Dendritic cell treated with granulocyte-macrophage colony-stimulating factor and Interleukin-4, amounts not matched to agents 40 ng/mL and 50 ng/mL, for 4 days (primary cell): ENCODE measurements at regions not wholly inside any gene's neighbourhood (a gene's known extent, or its start where the extent isn't known, plus 50 kb on each side); places are given as distances from the start of the nearest gene placed in this dataset.
A peak's percentile ranks its signal among the peaks of the same experiment; 100 is the strongest.
"Not testable (repeated sequence)": the region's sequence is repeated elsewhere in the genome, so short reads cannot be mapped to it uniquely, and the experiment has no call there.

Experiments
- H3K27ac Mint-ChIP-seq: one replicate; pipeline ENCODE4 v1.8.0; 2022; ENCODE audit warnings: mild to moderate bottlenecking, mixed read lengths
- H3K27me3 Mint-ChIP-seq: one replicate; pipeline ENCODE4 v1.8.0; 2022; ENCODE audit warnings: mild to moderate bottlenecking, mixed read lengths
- H3K36me3 Mint-ChIP-seq: one replicate; pipeline ENCODE4 v1.8.0; 2022; ENCODE audit warnings: low read depth, mixed read lengths
- H3K4me1 Mint-ChIP-seq: one replicate; pipeline ENCODE4 v1.8.0; 2022; ENCODE audit warnings: low read depth, mixed read lengths
- H3K4me3 Mint-ChIP-seq: one replicate; pipeline ENCODE4 v1.8.0; 2022; ENCODE audit warnings: mild to moderate bottlenecking, moderate library complexity, mixed read lengths
- H3K9me3 Mint-ChIP-seq: one replicate; pipeline ENCODE4 v1.8.0; 2022; ENCODE audit warnings: mixed read lengths
- intact Hi-C: fragments of 100-400 bp; cut with micrococcal nuclease; formaldehyde crosslinking; loops from one replicate; pipeline ENCODE4 v1.15.0; 2022

GRCh38 chr1:116836099-116836498 is 73.6 kb upstream of the PTGFRN start:
- intact Hi-C loops: no loop called here
- Mint-ChIP-seq H3K27me3 (peaks cover 7% of the 10 kb centered on the region), H3K9me3 (peaks cover 19% of the 10 kb centered on the region), H3K27ac (no peak overlapping the region), H3K4me3 (no peak overlapping the region), H3K36me3 (no peaks in the 10 kb centered on the region), H3K4me1 (no peaks in the 10 kb centered on the region)

GRCh38 chr1:116841569-116842344 is 68.0 kb upstream of the PTGFRN start:
- H3K4me1 Mint-ChIP-seq: peaks cover 14% of the 10 kb centered on the region
- H3K4me3 Mint-ChIP-seq: no peak overlapping the region
- H3K27me3 Mint-ChIP-seq: no peaks in the 10 kb centered on the region
- peaks cover 16% of the 10 kb centered on the region for H3K9me3 Mint-ChIP-seq
- H3K27ac Mint-ChIP-seq: no peak overlapping the region
- H3K36me3 Mint-ChIP-seq: no peaks in the 10 kb centered on the region
- intact Hi-C loops: no loop called here

GRCh38 chr1:116842654-116843053 is 67.1 kb upstream of the PTGFRN start:
- no peaks in the 10 kb centered on the region for H3K36me3 Mint-ChIP-seq
- H3K27ac Mint-ChIP-seq: no peak overlapping the region
- no peak overlapping the region for H3K4me3 Mint-ChIP-seq
- H3K4me1 Mint-ChIP-seq: peaks cover 22% of the 10 kb centered on the region
- H3K9me3 Mint-ChIP-seq: peaks cover 7% of the 10 kb centered on the region
- intact Hi-C loops: no loop called here
- H3K27me3 Mint-ChIP-seq: no peaks in the 10 kb centered on the region

- no peak overlapping the region for H3K27ac Mint-ChIP-seq
- intact Hi-C loops: no loop called here
- H3K36me3 Mint-ChIP-seq: no peaks in the 10 kb centered on the region
- peaks cover under 1% of the 10 kb centered on the region for H3K27me3 Mint-ChIP-seq
- peaks cover 31% of the 10 kb centered on the region for H3K4me1 Mint-ChIP-seq
- H3K9me3 Mint-ChIP-seq: no peaks in the 10 kb centered on the region
- H3K4me3 Mint-ChIP-seq: no peak overlapping the region
Measured at GRCh38 chr1:116844775-116845174, 64.9 kb upstream of the PTGFRN start.

- Mint-ChIP-seq H3K4me1 (peaks cover 31% of the 10 kb centered on the region), H3K27me3 (peaks cover 2% of the 10 kb centered on the region), H3K27ac (peak overlapping the region; percentile 56), H3K4me3 (no peak overlapping the region), H3K9me3 (no peaks in the 10 kb centered on the region), H3K36me3 (no peaks in the 10 kb centered on the region)
- intact Hi-C loops: no loop called here
Measured at GRCh38 chr1:116847190-116847589, 62.5 kb upstream of the PTGFRN start.

GRCh38 chr1:116847688-116848531 is 61.8 kb upstream of the PTGFRN start:
- Mint-ChIP-seq H3K4me3 (no peak overlapping the region), H3K27me3 (peaks cover 2% of the 10 kb centered on the region), H3K36me3 (no peaks in the 10 kb centered on the region), H3K27ac (peak overlapping the region; percentile 56), H3K4me1 (peaks cover 36% of the 10 kb centered on the region), H3K9me3 (no peaks in the 10 kb centered on the region)
- intact Hi-C loops: no loop called here

GRCh38 chr1:116850436-116850835 is 59.3 kb upstream of the PTGFRN start:
- Mint-ChIP-seq H3K4me3 (no peak overlapping the region), H3K27ac (no peak overlapping the region), H3K27me3 (peaks cover 2% of the 10 kb centered on the region), H3K36me3 (no peaks in the 10 kb centered on the region), H3K4me1 (peaks cover 49% of the 10 kb centered on the region), H3K9me3 (no peaks in the 10 kb centered on the region)
- intact Hi-C loops: no loop called here

GRCh38 chr1:116851189-116851588 is 58.5 kb upstream of the PTGFRN start:
- intact Hi-C loops, H3K9me3 Mint-ChIP-seq, H3K4me3 Mint-ChIP-seq, H3K27me3 Mint-ChIP-seq, H3K27ac Mint-ChIP-seq, H3K36me3 Mint-ChIP-seq: not testable (repeated sequence)
- peaks cover 45% of the 10 kb centered on the region for H3K4me1 Mint-ChIP-seq

GRCh38 chr1:116851846-116852245 is 57.9 kb upstream of the PTGFRN start:
- Mint-ChIP-seq H3K4me3 (no peak overlapping the region), H3K36me3 (no peaks in the 10 kb centered on the region), H3K27ac (no peak overlapping the region), H3K9me3 (no peaks in the 10 kb centered on the region), H3K4me1 (peaks cover 45% of the 10 kb centered on the region), H3K27me3 (peaks cover 2% of the 10 kb centered on the region)
- intact Hi-C loops: no loop called here

GRCh38 chr1:116852367-116852766 is 57.3 kb upstream of the PTGFRN start:
- Mint-ChIP-seq H3K4me3 (no peak overlapping the region), H3K4me1 (peaks cover 40% of the 10 kb centered on the region), H3K9me3 (no peaks in the 10 kb centered on the region), H3K36me3 (no peaks in the 10 kb centered on the region), H3K27ac (no peak overlapping the region), H3K27me3 (peaks cover 2% of the 10 kb centered on the region)
- intact Hi-C loops: no loop called here

- intact Hi-C loops: no loop called here
- Mint-ChIP-seq H3K4me1 (peaks cover 34% of the 10 kb centered on the region), H3K27ac (no peak overlapping the region), H3K36me3 (no peaks in the 10 kb centered on the region), H3K4me3 (no peak overlapping the region), H3K27me3 (peaks cover 2% of the 10 kb centered on the region), H3K9me3 (no peaks in the 10 kb centered on the region)
Measured at GRCh38 chr1:116852910-116853309, 56.8 kb upstream of the PTGFRN start.

- Mint-ChIP-seq H3K9me3 (no peaks in the 10 kb centered on the region), H3K36me3 (no peaks in the 10 kb centered on the region), H3K27ac (peak overlapping the region; percentile 39), H3K4me1 (peaks cover 28% of the 10 kb centered on the region), H3K4me3 (no peak overlapping the region), H3K27me3 (peaks cover 2% of the 10 kb centered on the region)
- intact Hi-C loops: no loop called here
Measured at GRCh38 chr1:116853680-116854402, 55.9 kb upstream of the PTGFRN start.

- H3K27ac Mint-ChIP-seq: peak overlapping the region; percentile 48
- no peak overlapping the region for H3K4me3 Mint-ChIP-seq
- no peaks in the 10 kb centered on the region for H3K9me3 Mint-ChIP-seq
- H3K4me1 Mint-ChIP-seq: peaks cover 28% of the 10 kb centered on the region
- no peaks in the 10 kb centered on the region for H3K36me3 Mint-ChIP-seq
- intact Hi-C loops: no loop called here
- H3K27me3 Mint-ChIP-seq: peaks cover 2% of the 10 kb centered on the region
Measured at GRCh38 chr1:116854403-116854690, 55.4 kb upstream of the PTGFRN start.

- Mint-ChIP-seq H3K4me1 (peaks cover 28% of the 10 kb centered on the region), H3K36me3 (no peaks in the 10 kb centered on the region), H3K27me3 (peaks cover 2% of the 10 kb centered on the region), H3K27ac (peak overlapping the region; percentile 48), H3K4me3 (no peak overlapping the region), H3K9me3 (no peaks in the 10 kb centered on the region)
- intact Hi-C loops: no loop called here
Measured at GRCh38 chr1:116854716-116855115, 55.0 kb upstream of the PTGFRN start.
